HFFc6 (cell line): ENCODE measurements at regions not wholly inside any gene's neighbourhood (a gene's known extent, or its start where the extent isn't known, plus 50 kb on each side); places are given as distances from the start of the nearest gene placed in this dataset.

Source experiments
- DNase-seq: peaks from one replicate; pipeline ENCODE4 v3.0.0-alpha.2; 2018
- H3K27ac Mint-ChIP-seq: 2 replicates; pipeline ENCODE4 v1.8.0; 2020; ENCODE audit warnings: mild to moderate bottlenecking, mixed read lengths
- H3K27me3 Mint-ChIP-seq: 2 replicates; pipeline ENCODE4 v1.8.0; 2021; ENCODE audit warnings: mild to moderate bottlenecking, moderate library complexity, mixed read lengths; ENCODE audit not compliant: insufficient read depth
- H3K36me3 Mint-ChIP-seq: 2 replicates; pipeline ENCODE4 v1.8.0; 2021; ENCODE audit warnings: low read depth, mixed read lengths
- H3K4me1 Mint-ChIP-seq: 2 replicates; pipeline ENCODE4 v1.8.0; 2020; ENCODE audit warnings: low read depth, mixed read lengths
- H3K4me3 Mint-ChIP-seq: 2 replicates; pipeline ENCODE4 v1.8.0; 2020; ENCODE audit warnings: mild to moderate bottlenecking, moderate library complexity, mixed read lengths
- H3K9me3 Mint-ChIP-seq: 2 replicates; pipeline ENCODE4 v1.8.0; 2020; ENCODE audit warnings: mild to moderate bottlenecking, mixed read lengths
- CTCF ChIP-seq: fragments of 200-600 bp; sonication (generic); IDR thresholded peaks from 2 replicates; pipeline ENCODE4 v1.5.0; 2021; ENCODE audit warnings: antibody characterized with exemption, mild to moderate bottlenecking

GRCh38 chr12:77559400-77560074, 271.2 kb upstream of the NAV3 start:
- H3K27ac Mint-ChIP-seq = no peak overlapping the region
- H3K4me1 Mint-ChIP-seq = no peaks in the 10 kb centered on the region
- H3K9me3 Mint-ChIP-seq = no peaks in the 10 kb centered on the region
- H3K36me3 Mint-ChIP-seq = no peaks in the 10 kb centered on the region
- no peak for TF ChIP-seq CTCF
- no peak for DNase-seq
- H3K4me3 Mint-ChIP-seq = no peak overlapping the region
- H3K27me3 Mint-ChIP-seq = no peaks in the 10 kb centered on the region

DNA sequence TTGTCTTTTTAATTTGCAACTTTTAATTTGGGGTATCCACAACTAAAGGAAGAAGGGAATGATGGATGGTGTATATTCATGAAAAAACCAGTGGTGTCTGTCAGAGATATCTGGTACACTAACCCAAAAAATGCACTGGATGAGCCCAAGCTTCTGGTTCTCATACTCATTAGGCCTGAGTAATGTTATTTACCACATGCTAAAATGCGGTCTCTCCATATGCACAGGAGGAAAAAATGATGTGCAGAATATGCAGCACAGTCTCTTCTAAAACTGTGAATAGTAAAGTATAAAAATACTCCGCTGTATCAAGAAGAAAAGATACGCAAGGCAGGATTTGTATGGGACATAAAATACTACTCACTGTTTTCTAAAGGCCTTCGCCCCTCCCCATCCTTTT, 275.6 kb upstream of the NAV3 start:
- Mint-ChIP-seq H3K27me3 (no peaks in the 10 kb centered on the region), H3K27ac (no peak overlapping the region), H3K36me3 (no peaks in the 10 kb centered on the region), H3K4me1 (no peaks in the 10 kb centered on the region), H3K4me3 (no peak overlapping the region), H3K9me3 (no peaks in the 10 kb centered on the region)
- no peak for TF ChIP-seq CTCF
- DNase-seq = no peak

DNA sequence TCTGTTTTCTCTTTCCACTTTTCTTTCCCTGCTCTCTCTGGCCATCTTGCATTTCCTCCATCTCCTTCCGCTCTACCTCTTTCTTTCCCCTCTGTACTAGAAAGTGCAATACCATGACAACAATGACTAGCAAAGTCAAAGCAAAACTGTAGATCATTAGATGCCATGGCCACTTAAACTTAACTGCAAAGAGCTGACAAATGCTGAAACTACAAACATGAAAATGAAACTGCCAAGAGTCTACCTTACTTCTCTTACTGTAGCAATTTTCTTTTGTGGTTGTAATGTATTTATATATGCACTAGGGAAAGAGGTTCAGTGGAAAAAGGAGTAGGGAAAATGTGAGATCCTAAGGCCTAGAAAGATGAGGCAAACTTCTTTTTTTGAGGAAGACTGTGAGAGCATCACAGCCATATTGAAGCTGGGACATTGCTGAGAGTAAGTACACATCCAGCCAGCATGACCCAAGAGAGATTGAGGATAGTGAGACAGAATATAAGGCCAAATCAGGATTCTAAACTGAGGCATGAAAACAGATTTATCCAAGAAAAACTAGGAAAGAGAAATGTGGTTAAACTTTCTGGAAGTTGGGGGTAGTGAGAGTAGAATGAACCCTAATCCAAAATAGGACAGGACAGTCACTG, 276.6 kb upstream of the NAV3 start:
- Mint-ChIP-seq H3K27me3 (no peaks in the 10 kb centered on the region), H3K36me3 (no peaks in the 10 kb centered on the region), H3K4me3 (no peak overlapping the region), H3K27ac (no peak overlapping the region), H3K4me1 (no peaks in the 10 kb centered on the region), H3K9me3 (no peaks in the 10 kb centered on the region)
- no peak for TF ChIP-seq CTCF
- no peak for DNase-seq

GRCh38 chr12:77549383-77550128, 281.1 kb upstream of the NAV3 start:
- no peak for DNase-seq
- no peaks in the 10 kb centered on the region for H3K4me1 Mint-ChIP-seq
- no peaks in the 10 kb centered on the region for H3K36me3 Mint-ChIP-seq
- no peaks in the 10 kb centered on the region for H3K9me3 Mint-ChIP-seq
- H3K4me3 Mint-ChIP-seq = no peak overlapping the region
- H3K27ac Mint-ChIP-seq = no peak overlapping the region
- TF ChIP-seq CTCF = no peak
- no peaks in the 10 kb centered on the region for H3K27me3 Mint-ChIP-seq

DNA sequence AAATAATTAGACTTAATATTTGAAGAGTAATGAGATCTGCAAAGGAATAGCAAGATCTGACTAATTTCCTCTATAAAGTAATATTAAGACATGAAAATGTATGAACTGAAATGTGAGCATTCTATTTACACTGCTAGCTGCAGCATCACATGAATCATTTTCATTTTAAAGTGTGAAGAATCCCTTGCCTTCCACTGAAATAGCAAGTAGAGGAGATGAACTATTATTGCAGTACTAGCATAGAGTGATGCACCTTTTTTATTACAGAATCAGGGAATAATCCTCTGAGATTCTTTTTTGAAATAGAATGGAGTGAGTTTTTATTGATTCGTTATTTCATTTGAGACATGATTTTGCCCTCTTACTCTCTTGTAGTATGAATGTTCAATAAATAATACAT, 281.9 kb upstream of the NAV3 start:
- no peak for TF ChIP-seq CTCF
- Mint-ChIP-seq H3K4me3 (no peak overlapping the region), H3K4me1 (no peaks in the 10 kb centered on the region), H3K27me3 (no peaks in the 10 kb centered on the region), H3K27ac (no peak overlapping the region), H3K36me3 (no peaks in the 10 kb centered on the region), H3K9me3 (no peaks in the 10 kb centered on the region)
- DNase-seq = no peak
